Stomach (tissue), 4 donors: ENCODE measurements at regions not wholly inside any gene's neighbourhood (a gene's known extent, or its start where the extent isn't known, plus 50 kb on each side); places are given as distances from the start of the nearest gene placed in this dataset.

ENCODE experiments used
- CTCF ChIP-seq, 7 experiments: fragments of 450-650 bp in 4 of 7; fragments of 200-600 bp in 3 of 7; sonication (generic) in 3 of 7; IDR thresholded peaks; one replicate each; pipeline ENCODE4 v1.5.1; 2016 to 2019; ENCODE audit warnings: antibody characterized with exemption in 7 of 7, control low read depth in 2 of 7, mild to moderate bottlenecking in 1 of 7
- EP300 ChIP-seq: sonication (generic); formaldehyde crosslinking; IDR thresholded peaks from one replicate; pipeline ENCODE4 v1.6.1; 2017; ENCODE audit warnings: antibody characterized with exemption
- POLR2A ChIP-seq, 4 donors: fragments of 450-650 bp; IDR thresholded peaks; one replicate each; pipeline ENCODE4 v1.6.1; 2016; ENCODE audit warnings: antibody characterized with exemption in 4 of 4, control low read depth in 2 of 4, mild to moderate bottlenecking in 1 of 4, moderate library complexity in 1 of 4
- POLR2AphosphoS5 ChIP-seq, 3 donors: sonication (generic); formaldehyde crosslinking; IDR thresholded peaks; one replicate each; pipeline ENCODE4 v1.6.1; 2016; ENCODE audit warnings: antibody characterized with exemption in 3 of 3

- TF ChIP-seq POLR2AphosphoS5 (IDR thresholded peaks at IDR 0.05): no peak
- no peak for TF ChIP-seq CTCF (IDR thresholded peaks at IDR 0.05)
- TF ChIP-seq EP300: no peak
- TF ChIP-seq POLR2A (IDR thresholded peaks at IDR 0.05): no peak
These were observed 573.2 kb upstream of the RGS18 start for GRCh38 chr1:191585095-191585494.
